Stimulated activated CD4-positive, alpha-beta T cell treated with anti-CD3 and anti-CD28 coated beads, TNF-alpha, amount 100 ng/mL, for 4 hours (primary cell): ENCODE measurements at regions not wholly inside any gene's neighbourhood (a gene's known extent, or its start where the extent isn't known, plus 50 kb on each side); places are given as distances from the start of the nearest gene placed in this dataset.

Source experiments
- DNase-seq, 3 experiments: peaks; one replicate each; pipeline ENCODE4 v3.0.0-alpha.2; 2020; ENCODE audit warnings: low read depth in 3 of 3

DNA sequence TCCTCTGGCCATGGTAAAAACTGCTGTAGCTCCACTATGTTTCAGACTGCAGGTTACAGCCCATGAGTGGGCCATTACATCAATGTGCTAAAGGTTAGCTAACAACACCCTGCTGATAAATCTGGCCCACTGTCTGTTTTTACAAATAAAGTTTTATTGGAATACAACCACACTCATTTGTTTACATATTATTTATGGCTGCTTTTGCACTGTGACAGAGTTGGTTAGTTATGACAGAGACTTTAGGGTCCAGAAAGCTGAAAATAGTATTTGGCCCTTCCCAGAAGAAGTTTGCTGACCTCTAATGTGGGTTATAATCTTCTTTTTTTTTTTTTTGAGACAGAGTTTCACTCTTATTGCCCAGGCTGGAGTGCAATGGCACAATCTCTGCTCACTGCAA, 134.2 kb upstream of the PWP1 start:
- no peak for DNase-seq

DNA sequence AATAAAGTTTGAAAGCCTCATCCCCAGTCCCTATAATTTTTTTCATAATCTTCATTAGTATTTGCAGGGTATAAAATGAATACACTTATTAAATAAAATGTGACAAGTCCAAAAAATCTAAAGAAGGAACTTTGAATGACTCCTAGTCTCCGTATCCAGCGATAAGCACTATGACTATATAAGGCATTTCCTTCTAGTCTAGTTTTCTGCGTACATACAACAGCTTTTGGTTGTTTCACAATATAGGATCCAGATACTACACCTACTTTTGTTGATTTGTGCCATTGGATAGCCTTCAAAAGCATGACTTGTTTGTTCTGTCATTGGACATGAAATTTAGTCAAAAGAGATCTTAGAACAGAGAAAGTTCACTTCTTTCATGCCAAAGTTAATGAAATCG, 133.3 kb upstream of the PWP1 start:
- no peak for DNase-seq

- DNase-seq: no peak
These were observed 132.3 kb upstream of the PWP1 start for GRCh38 chr12:107553211-107553765.

- DNase-seq: no peak
These were observed 130.7 kb upstream of the PWP1 start for GRCh38 chr12:107554941-107555340.

- no peak for DNase-seq
These were observed 128.6 kb upstream of the PWP1 start for GRCh38 chr12:107557026-107557425.

GRCh38 chr12:107557589-107558100, 128.0 kb upstream of the PWP1 start:
- no peak for DNase-seq

GRCh38 chr12:107558141-107558815, 127.3 kb upstream of the PWP1 start:
- no peak for DNase-seq

GRCh38 chr12:107558816-107559382, 126.7 kb upstream of the PWP1 start:
- DNase-seq: no peak

DNA sequence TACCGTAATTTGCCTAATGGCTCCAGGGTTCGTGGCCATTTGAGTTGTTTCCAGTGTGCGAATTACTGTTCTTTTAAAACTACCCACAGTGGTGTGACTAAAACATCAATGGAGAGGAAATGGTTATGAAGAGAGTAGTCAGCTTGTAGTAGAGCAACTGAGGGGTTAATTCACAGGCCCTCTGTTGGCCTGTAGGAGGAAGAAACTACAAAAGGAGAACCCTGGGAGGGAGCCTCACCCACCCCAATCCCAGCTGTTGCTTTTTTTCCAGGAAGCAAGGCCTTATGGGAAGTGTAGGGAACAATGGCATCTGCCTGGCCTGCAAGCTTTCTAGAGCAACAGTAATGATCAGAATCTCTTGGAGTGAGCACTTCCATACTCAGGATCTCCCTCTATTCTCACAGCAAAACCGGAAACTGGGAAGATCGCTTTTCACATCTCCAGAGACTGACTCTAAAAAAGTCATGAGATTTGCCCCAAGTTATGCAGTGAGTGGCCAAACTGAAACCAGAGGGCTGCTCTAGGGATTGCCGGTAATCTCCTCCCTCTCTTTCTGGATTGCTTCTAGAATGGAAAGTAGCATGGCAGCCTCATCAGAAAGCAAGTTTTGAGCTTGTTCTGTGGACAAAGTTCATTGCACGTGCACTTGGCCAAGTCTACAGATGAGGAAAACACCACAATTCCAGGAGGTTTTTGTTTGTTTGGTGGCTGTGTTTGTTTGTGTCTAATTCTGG, 125.3 kb upstream of the PWP1 start:
- no peak for DNase-seq

DNA sequence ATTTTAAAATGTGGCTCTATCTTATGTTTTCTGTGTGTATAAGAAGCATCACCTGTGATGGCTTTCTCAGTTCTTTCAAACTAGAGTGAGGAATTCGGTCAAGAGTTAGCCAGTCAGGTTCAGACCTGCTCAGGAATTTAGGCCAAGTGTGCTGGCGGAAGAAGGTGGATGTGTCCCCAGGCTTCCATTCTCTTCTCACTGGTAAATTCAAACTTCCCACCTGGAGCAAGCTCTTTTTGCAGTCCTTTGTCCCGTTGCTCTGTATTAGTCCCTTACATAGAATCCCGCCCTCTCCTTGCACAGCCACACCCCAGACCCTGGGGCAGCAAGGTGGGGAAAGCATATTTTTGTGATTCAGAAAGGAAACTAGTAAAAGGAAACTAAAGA, 124.7 kb upstream of the PWP1 start:
- no peak for DNase-seq

GRCh38 chr12:107564946-107565345, 120.7 kb upstream of the PWP1 start:
- DNase-seq: no peak

GRCh38 chr12:107565551-107565950, 120.0 kb upstream of the PWP1 start:
- no peak for DNase-seq

- no peak for DNase-seq
These were observed 117.6 kb upstream of the PWP1 start for GRCh38 chr12:107567876-107568619.

- no peak for DNase-seq
These were observed 116.9 kb upstream of the PWP1 start for GRCh38 chr12:107568718-107569117.

DNA sequence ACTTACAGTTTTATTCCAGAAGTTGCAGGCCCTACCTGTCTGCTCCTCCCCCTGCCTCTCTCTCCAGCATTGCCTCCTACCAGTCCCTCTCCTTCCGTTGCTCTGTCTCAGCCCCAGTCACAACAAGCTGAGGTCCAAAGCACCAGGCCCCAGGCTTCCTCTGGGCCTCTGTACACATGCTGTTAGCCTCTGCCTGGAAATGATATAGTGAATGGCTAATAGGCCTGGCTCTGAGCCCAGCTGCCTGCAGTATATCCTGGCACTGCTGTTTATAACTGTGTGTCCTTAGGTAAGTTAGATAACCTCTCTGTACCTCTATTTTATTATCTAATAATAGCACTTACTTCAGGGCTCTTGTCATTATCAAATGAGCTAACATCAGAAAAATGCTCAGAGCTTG, 114.9 kb upstream of the PWP1 start:
- DNase-seq: no peak

GRCh38 chr12:107571492-107571891, 114.1 kb upstream of the PWP1 start:
- no peak for DNase-seq

DNA sequence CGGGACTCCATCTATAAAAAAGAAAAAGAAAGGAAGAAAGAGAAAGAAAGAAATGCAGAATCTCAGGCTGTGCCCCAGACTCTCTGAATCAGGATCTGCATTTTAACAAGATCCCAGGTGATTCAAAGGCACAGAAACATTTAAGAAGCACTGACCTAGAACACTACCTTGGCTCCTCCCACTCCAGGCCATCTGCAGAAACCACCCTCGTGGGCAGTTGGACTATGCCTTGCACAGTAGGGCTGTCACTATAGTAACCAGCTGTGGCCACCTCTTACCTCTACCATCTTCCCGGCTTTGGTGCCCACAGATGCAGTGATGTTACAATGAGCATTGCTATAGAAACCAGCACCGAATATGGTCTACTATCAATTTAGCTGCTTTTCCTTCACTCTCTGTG, 110.9 kb upstream of the PWP1 start:
- no peak for DNase-seq

- no peak for DNase-seq
These were observed 104.6 kb upstream of the PWP1 start for GRCh38 chr12:107580750-107581618.

- DNase-seq: no peak
These were observed 104.0 kb upstream of the PWP1 start for GRCh38 chr12:107581619-107582015.

- no peak for DNase-seq
These were observed 102.0 kb upstream of the PWP1 start for GRCh38 chr12:107583551-107583950.

GRCh38 chr12:107584563-107584962, 101.0 kb upstream of the PWP1 start:
- DNase-seq: no peak
